IMR-90 (cell line): ENCODE measurements at regions not wholly inside any gene's neighbourhood (a gene's known extent, or its start where the extent isn't known, plus 50 kb on each side); places are given as distances from the start of the nearest gene placed in this dataset.

ENCODE experiments used
- BHLHE40 ChIP-seq: fragments of 150-350 bp; IDR thresholded peaks from 2 replicates; pipeline ENCODE4 v1.6.1; 2016; ENCODE audit warnings: mild to moderate bottlenecking, low read depth, low read length
- CEBPB ChIP-seq: IDR thresholded peaks from 2 replicates; pipeline ENCODE4 v1.6.1; 2012; ENCODE audit warnings: low read depth, low read length, improper control_type of control experiment
- CHD1 ChIP-seq: IDR thresholded peaks from 2 replicates; pipeline ENCODE4 v1.6.1; 2012; ENCODE audit warnings: low read depth, low read length, improper control_type of control experiment
- CTCF ChIP-seq: conservative IDR thresholded peaks from 2 replicates; pipeline ENCODE4 v1.5.1; 2012; ENCODE audit warnings: mild to moderate bottlenecking, low read depth, low read length, improper control_type of control experiment
- FOS ChIP-seq: fragments of 150-350 bp; IDR thresholded peaks from 2 replicates; pipeline ENCODE4 v1.6.1; 2016; ENCODE audit warnings: low read depth, low read length
- NFE2L2 ChIP-seq: fragments of 150-350 bp; IDR thresholded peaks from 2 replicates; pipeline ENCODE4 v1.6.1; 2016; ENCODE audit warnings: low read depth, mild to moderate bottlenecking, low read length
- POLR2A ChIP-seq: IDR thresholded peaks from 2 replicates; pipeline ENCODE4 v1.6.1; 2012; ENCODE audit warnings: mild to moderate bottlenecking, low read depth, low read length
- RCOR1 ChIP-seq: IDR thresholded peaks from 2 replicates; pipeline ENCODE4 v1.6.1; 2012; ENCODE audit warnings: mild to moderate bottlenecking, low read length, improper control_type of control experiment; ENCODE audit not compliant: insufficient replicate concordance
- RFX5 ChIP-seq: IDR thresholded peaks from 2 replicates; pipeline ENCODE4 v1.8.0; 2012; ENCODE audit warnings: low read depth, mild to moderate bottlenecking, low read length, moderate library complexity
- SMC3 ChIP-seq: fragments of 150-350 bp; IDR thresholded peaks from 2 replicates; pipeline ENCODE4 v1.6.1; 2016; ENCODE audit warnings: low read depth, mild to moderate bottlenecking, antibody characterized with exemption, low read length, moderate library complexity

- no peak for TF ChIP-seq CTCF
- no peak for TF ChIP-seq CHD1
- TF ChIP-seq POLR2A, result no peak
- no peak for TF ChIP-seq NFE2L2
- no peak for TF ChIP-seq CEBPB
- no peak for TF ChIP-seq RCOR1
- no peak for TF ChIP-seq FOS
- TF ChIP-seq RFX5, result no peak
- no peak for TF ChIP-seq BHLHE40
- TF ChIP-seq SMC3, result no peak
Observed at GRCh38 chr10:64283621-64284020, 762.4 kb downstream of the REEP3 start.
